ENCODE measurements at regions not wholly inside any gene's neighbourhood (a gene's known extent, or its start where the extent isn't known, plus 50 kb on each side); places are given as distances from the start of the nearest gene placed in this dataset.

GRCh38 chr1:214208460-214208859 lies 72.5 kb upstream of the SMYD2 start:
- no peak for DNase-seq

GRCh38 chr1:214209260-214209808 lies 71.6 kb upstream of the SMYD2 start:
- DNase-seq = no peak

GRCh38 chr1:214213136-214213535 lies 67.8 kb upstream of the SMYD2 start:
- DNase-seq = no peak

- no peak for DNase-seq
Measured at GRCh38 chr1:214214851-214215250, 66.1 kb upstream of the SMYD2 start.

GRCh38 chr1:214215583-214215982 lies 65.4 kb upstream of the SMYD2 start:
- DNase-seq = no peak

- DNase-seq = no peak
Measured at GRCh38 chr1:214216021-214216420, 64.9 kb upstream of the SMYD2 start.

GRCh38 chr1:214216779-214217178 lies 64.2 kb upstream of the SMYD2 start:
- DNase-seq = no peak

- DNase-seq = no peak
Measured at GRCh38 chr1:214219902-214220301, 61.1 kb upstream of the SMYD2 start.

- DNase-seq = no peak
Measured at GRCh38 chr1:214220891-214221290, 60.1 kb upstream of the SMYD2 start.

GRCh38 chr1:214224611-214225354 lies 56.2 kb upstream of the SMYD2 start:
- DNase-seq = no peak

- DNase-seq = no peak
Measured at GRCh38 chr1:214228976-214229375, 52.0 kb upstream of the SMYD2 start.

- DNase-seq = no peak
Measured at GRCh38 chr1:214229736-214230135, 51.2 kb upstream of the SMYD2 start.
